Transverse colon (tissue), 4 donors: ENCODE measurements at regions not wholly inside any gene's neighbourhood (a gene's known extent, or its start where the extent isn't known, plus 50 kb on each side); places are given as distances from the start of the nearest gene placed in this dataset.

Experiments
- DNase-seq: peaks from one replicate; pipeline ENCODE4 v3.0.0-alpha.2; 2019
- H3K27ac ChIP-seq, 4 donors: fragments of 200-600 bp; sonication (generic); 2 replicates each; pipeline ENCODE4 v1.5.1; 2016 to 2018; ENCODE audit warnings: inconsistent platforms in 4 of 4
- H3K27me3 ChIP-seq: fragments of 200-600 bp; sonication (generic); 2 replicates; pipeline ENCODE4 v1.5.1; 2017; ENCODE audit warnings: inconsistent platforms
- H3K36me3 ChIP-seq, 4 donors: fragments of 200-600 bp; sonication (generic); 2 replicates each; pipeline ENCODE4 v1.5.1; 2017 to 2019; ENCODE audit warnings: inconsistent platforms in 4 of 4
- H3K4me1 ChIP-seq, 4 donors: fragments of 200-600 bp; sonication (generic); 2 replicates each; pipeline ENCODE4 v1.5.1; 2017 to 2020; ENCODE audit warnings: inconsistent platforms in 4 of 4
- H3K4me3 ChIP-seq, 4 donors: fragments of 200-600 bp; sonication (generic); 1 replicate in 1 of 4; 2 replicates in 3 of 4; pipeline versions ENCODE4 v1.5.1 to v1.6.1; 2017 to 2019; ENCODE audit warnings: inconsistent platforms in 4 of 4
- H3K9me3 ChIP-seq, 2 donors: fragments of 200-600 bp; sonication (generic); 2 replicates each; pipeline ENCODE4 v1.5.1; 2017 to 2019; ENCODE audit warnings: inconsistent platforms in 2 of 2
- EP300 ChIP-seq: sonication (generic); formaldehyde crosslinking; IDR thresholded peaks from one replicate; pipeline ENCODE4 v1.6.1; 2017; ENCODE audit warnings: antibody characterized with exemption, low read depth
- POLR2A ChIP-seq: fragments of 450-650 bp; IDR thresholded peaks from one replicate; pipeline ENCODE4 v1.6.1; 2016; ENCODE audit warnings: antibody characterized with exemption, mild to moderate bottlenecking, moderate library complexity
- POLR2AphosphoS5 ChIP-seq, 3 donors: sonication (generic); formaldehyde crosslinking; IDR thresholded peaks; one replicate each; pipeline ENCODE4 v1.6.1; 2016; ENCODE audit warnings: antibody characterized with exemption in 3 of 3
- WGBS, 2 donors: methylation state at CpG; one replicate each; pipeline ENCODE4 v1.1.5; 2018; ENCODE audit warnings: low coverage in 1 of 2; 5-methylcytosine and 5-hydroxymethylcytosine counted together
- in situ Hi-C, 4 donors: fragments of 200-750 bp; cut with MboI; loops; one replicate each; pipeline versions ENCODE4 v1.15.0 to v1.15.1; 2017; ENCODE audit warnings: low sequenced_read_pairs in 3 of 4, low pct_ligation_motif_present in 1 of 4, low pct_unique_long_range_greater_than_20kb in 1 of 4
- intact Hi-C: fragments of 100-400 bp; cut with DNase I; formaldehyde crosslinking; loops from one replicate; pipeline ENCODE4 v1.15.1; 2023; ENCODE audit warnings: low total_unique reads
- TF ChIP-seq, protein P1 (sequence below), 5 experiments: fragments of 200-600 bp in 3 of 5; fragments of 450-650 bp in 2 of 5; sonication (generic) in 3 of 5; IDR thresholded peaks; 1 replicate in 2 of 5; 2 replicates in 3 of 5; pipeline ENCODE4 v1.5.1; 2016 to 2017; ENCODE audit warnings: antibody characterized with exemption in 5 of 5, inconsistent platforms in 3 of 5, mild to moderate bottlenecking in 2 of 5, moderate library complexity in 1 of 5

DNA sequence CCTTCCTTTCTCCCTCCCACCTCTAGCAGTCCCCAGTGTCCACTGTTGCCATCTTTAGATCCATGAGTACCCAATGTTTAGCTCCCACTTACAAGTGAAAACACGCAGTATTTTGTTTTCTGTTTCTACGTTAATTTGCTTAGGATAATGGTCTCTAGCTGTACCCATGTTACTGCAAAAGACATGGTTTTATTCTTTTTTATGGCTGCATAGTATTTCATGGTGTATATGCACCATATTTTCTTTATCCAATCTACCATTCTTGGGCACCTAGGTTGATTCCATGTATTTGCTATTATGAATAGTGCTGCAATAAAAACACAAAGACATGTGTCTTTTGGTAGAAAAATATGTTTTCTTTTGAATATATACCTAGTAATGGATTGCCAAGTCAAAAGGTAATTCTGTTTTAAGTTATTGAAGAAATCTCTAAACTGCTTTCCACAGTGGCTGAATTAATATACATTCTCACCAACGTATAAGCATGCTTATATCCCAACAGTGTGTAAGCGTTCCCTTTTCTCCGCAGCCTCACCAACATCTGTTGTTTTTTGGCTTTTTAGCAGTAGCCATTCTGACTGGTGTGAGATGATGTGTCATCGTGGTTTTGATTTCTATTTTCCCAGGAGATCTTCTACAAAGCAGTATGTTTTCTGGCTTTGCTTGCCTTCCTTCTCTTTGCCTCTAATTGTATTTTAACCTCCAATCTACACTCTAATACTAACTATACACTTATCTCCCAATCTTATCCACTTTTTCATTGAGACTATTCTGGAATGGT is 179.5 kb upstream of the PHF14 start:
- H3K36me3 ChIP-seq, result no peaks in the 10 kb centered on the region
- no peaks in the 10 kb centered on the region for H3K4me1 ChIP-seq
- 79 to 83% methylated on average over 6 of the region's 6 CpGs for WGBS, 2 donors
- in situ Hi-C loops, result no loop called here
- intact Hi-C loops, result no loop called here
- H3K27me3 ChIP-seq, result no peaks in the 10 kb centered on the region
- DNase-seq, result no peak
- H3K4me3 ChIP-seq, result no peak overlapping the region
- no peak overlapping the region for H3K27ac ChIP-seq
- TF ChIP-seq EP300 (no peak), POLR2A (no peak), POLR2AphosphoS5 (IDR thresholded peaks at IDR 0.05) (no peak)
- TF ChIP-seq, protein P1, sequence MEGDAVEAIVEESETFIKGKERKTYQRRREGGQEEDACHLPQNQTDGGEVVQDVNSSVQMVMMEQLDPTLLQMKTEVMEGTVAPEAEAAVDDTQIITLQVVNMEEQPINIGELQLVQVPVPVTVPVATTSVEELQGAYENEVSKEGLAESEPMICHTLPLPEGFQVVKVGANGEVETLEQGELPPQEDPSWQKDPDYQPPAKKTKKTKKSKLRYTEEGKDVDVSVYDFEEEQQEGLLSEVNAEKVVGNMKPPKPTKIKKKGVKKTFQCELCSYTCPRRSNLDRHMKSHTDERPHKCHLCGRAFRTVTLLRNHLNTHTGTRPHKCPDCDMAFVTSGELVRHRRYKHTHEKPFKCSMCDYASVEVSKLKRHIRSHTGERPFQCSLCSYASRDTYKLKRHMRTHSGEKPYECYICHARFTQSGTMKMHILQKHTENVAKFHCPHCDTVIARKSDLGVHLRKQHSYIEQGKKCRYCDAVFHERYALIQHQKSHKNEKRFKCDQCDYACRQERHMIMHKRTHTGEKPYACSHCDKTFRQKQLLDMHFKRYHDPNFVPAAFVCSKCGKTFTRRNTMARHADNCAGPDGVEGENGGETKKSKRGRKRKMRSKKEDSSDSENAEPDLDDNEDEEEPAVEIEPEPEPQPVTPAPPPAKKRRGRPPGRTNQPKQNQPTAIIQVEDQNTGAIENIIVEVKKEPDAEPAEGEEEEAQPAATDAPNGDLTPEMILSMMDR (IDR thresholded peaks at IDR 0.05), result no peak
- no peaks in the 10 kb centered on the region for H3K9me3 ChIP-seq

DNA sequence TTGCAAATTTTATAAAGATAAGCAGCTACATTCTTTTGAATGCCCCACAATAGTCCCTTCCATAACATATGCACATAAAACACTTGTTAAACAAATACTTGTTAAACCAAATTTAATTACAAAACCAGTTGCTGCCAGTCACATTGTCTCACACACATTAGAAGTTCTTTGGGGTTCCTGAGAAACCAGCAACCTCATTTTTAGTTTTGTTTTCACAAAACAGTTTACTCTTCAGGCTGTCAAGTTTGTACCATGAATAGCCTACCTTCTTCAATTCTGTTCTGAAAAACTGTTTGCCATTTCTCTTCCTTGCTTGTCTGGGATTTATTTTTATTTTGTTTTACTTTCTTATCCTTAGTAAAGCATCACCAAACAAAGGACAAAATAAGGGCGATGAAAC is 176.5 kb upstream of the PHF14 start:
- DNase-seq, result no peak
- no peak overlapping the region for H3K4me3 ChIP-seq
- WGBS, 2 donors, result 75 to 84% methylated on average over 1 of the region's 1 CpG
- TF ChIP-seq POLR2A (no peak), POLR2AphosphoS5 (IDR thresholded peaks at IDR 0.05) (no peak), EP300 (no peak)
- TF ChIP-seq, protein P1 (IDR thresholded peaks at IDR 0.05), result no peak
- in situ Hi-C loops (no loop called here), intact Hi-C loops (no loop called here)
- H3K4me1 ChIP-seq, result no peaks in the 10 kb centered on the region
- H3K36me3 ChIP-seq, result no peaks in the 10 kb centered on the region
- no peak overlapping the region for H3K27ac ChIP-seq
- no peaks in the 10 kb centered on the region for H3K9me3 ChIP-seq
- no peaks in the 10 kb centered on the region for H3K27me3 ChIP-seq

DNA sequence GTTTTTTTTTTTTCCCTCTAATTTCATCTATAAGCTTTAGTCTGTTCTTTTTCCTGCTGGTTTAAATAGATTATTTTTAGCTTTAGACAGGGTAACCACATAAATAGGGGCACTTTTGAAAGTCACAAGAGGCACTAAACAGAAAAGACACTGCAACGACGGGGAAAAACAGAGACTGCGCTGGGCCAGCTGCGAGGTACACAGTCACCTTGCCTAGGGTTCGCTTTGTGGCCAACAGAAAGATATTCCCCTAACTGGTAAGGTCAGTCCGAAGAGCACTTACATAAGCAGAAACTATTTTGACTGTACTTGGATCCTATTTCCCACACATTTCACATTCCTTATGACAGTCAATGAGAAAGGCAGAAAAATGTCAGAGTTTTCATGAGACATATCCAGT is 175.6 kb upstream of the PHF14 start:
- no peaks in the 10 kb centered on the region for H3K36me3 ChIP-seq
- H3K27ac ChIP-seq, result no peak overlapping the region
- intact Hi-C loops, result no loop called here
- no peak for DNase-seq
- no peaks in the 10 kb centered on the region for H3K4me1 ChIP-seq
- H3K9me3 ChIP-seq, result no peaks in the 10 kb centered on the region
- H3K27me3 ChIP-seq, result no peaks in the 10 kb centered on the region
- TF ChIP-seq POLR2AphosphoS5 (IDR thresholded peaks at IDR 0.05), result no peak
- TF ChIP-seq EP300, result no peak
- TF ChIP-seq POLR2A, result no peak
- TF ChIP-seq, protein P1 (IDR thresholded peaks at IDR 0.05), result no peak
- H3K4me3 ChIP-seq, result no peak overlapping the region
- in situ Hi-C loops, result no loop called here
- 86 to 92% methylated on average over 6 of the region's 6 CpGs for WGBS, 2 donors

DNA sequence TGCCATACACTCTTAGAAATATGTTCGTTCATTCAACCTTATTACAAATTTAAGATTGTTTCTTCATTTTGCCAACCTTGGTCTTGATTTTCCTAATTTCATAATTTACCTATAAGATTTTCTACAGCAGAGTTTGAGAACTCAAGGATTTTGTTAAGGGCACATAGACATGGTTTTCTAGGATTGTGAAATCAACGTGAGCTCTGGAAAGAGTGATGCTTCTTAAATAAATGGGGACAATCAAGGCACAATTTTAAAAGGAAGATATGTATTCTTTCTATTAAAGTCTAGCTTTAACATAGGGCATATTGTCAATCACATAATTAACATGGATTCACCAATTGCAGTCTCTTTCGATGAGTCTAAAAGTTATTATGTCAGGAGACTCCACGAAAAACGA is 174.2 kb upstream of the PHF14 start:
- Histone ChIP-seq H3K9me3 (no peaks in the 10 kb centered on the region), H3K4me1 (no peaks in the 10 kb centered on the region), H3K36me3 (no peaks in the 10 kb centered on the region), H3K4me3 (no peak overlapping the region), H3K27me3 (no peaks in the 10 kb centered on the region), H3K27ac (no peak overlapping the region)
- intact Hi-C loops, result no loop called here
- DNase-seq, result no peak
- in situ Hi-C loops, result no loop called here
- TF ChIP-seq, protein P1 (IDR thresholded peaks at IDR 0.05), result no peak
- TF ChIP-seq POLR2A, result no peak
- no peak for TF ChIP-seq POLR2AphosphoS5 (IDR thresholded peaks at IDR 0.05)
- TF ChIP-seq EP300, result no peak
- 84 to 90% methylated on average over 5 of the region's 5 CpGs for WGBS, 2 donors
